Activated T-helper 17 cell treated with anti-CD3 and anti-CD28 coated beads, Interleukin-2, amount 50 U/mL, for 72 hours (primary cell): ENCODE measurements at regions not wholly inside any gene's neighbourhood (a gene's known extent, or its start where the extent isn't known, plus 50 kb on each side); places are given as distances from the start of the nearest gene placed in this dataset.

Experiments
- ATAC-seq: fragments of 150-1000 bp; cut with Tn5 transposase; replicated peaks from 2 replicates; pipeline ENCODE4 v1.10.0; 2021; ENCODE audit warnings: mild to moderate bottlenecking, moderate library complexity
- H3K27ac Mint-ChIP-seq: one replicate; pipeline ENCODE4 v1.8.0; 2022; ENCODE audit warnings: mixed read lengths
- H3K27me3 Mint-ChIP-seq: one replicate; pipeline ENCODE4 v1.8.0; 2022; ENCODE audit warnings: mixed read lengths
- H3K36me3 Mint-ChIP-seq: one replicate; pipeline ENCODE4 v1.8.0; 2022; ENCODE audit warnings: low read depth, mild to moderate bottlenecking, mixed read lengths
- H3K4me1 Mint-ChIP-seq: one replicate; pipeline ENCODE4 v1.8.0; 2022; ENCODE audit warnings: mixed read lengths
- H3K4me3 Mint-ChIP-seq: one replicate; pipeline ENCODE4 v1.8.0; 2022; ENCODE audit warnings: mild to moderate bottlenecking, mixed read lengths
- H3K9me3 Mint-ChIP-seq: one replicate; pipeline ENCODE4 v1.8.0; 2022; ENCODE audit warnings: mixed read lengths

DNA sequence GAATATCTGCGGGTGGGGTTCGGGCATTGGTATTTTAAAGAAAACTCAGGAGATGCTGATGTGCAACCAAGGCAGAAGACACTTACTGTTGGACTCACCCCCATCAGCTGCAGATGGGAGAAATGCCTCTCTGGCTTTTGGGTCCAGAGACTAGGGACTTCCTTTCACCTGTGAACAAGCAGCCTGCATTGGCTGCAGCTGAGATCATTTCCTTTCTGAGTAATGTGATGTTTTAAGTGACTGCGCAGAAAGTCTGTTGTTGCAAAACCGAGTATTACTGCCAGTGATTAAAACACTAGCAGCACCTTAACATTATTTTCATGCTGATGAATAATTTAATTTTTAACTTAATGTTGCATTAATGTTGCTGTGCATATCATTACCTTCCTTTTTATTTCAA, 143.0 kb downstream of the TSN start:
- Mint-ChIP-seq H3K4me1 (no peaks in the 10 kb centered on the region), H3K9me3 (no peaks in the 10 kb centered on the region), H3K36me3 (no peaks in the 10 kb centered on the region), H3K27ac (no peak overlapping the region), H3K27me3 (no peaks in the 10 kb centered on the region), H3K4me3 (no peak overlapping the region)
- no peak for ATAC-seq

DNA sequence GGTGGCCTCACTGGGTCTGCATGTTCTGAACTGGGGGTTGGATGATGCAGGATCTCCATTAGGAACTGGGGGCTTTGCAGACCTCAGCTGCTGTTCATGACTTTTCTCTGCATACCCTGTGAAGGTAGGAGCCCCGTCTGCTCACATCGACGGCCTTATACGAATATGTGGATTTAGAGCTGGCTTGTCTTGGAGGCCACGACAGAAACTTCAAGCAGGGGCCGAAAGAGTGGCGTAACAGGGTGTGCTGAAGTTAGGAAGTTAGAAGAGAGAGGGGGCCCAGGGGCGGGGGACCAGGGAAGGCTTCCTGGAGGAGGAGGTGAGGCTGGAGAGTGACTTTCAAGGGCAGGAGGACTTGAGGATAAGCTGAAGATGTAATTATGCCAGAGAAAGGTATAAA, 144.9 kb downstream of the TSN start:
- Mint-ChIP-seq H3K4me1 (no peaks in the 10 kb centered on the region), H3K4me3 (no peak overlapping the region), H3K27me3 (no peaks in the 10 kb centered on the region), H3K9me3 (no peaks in the 10 kb centered on the region), H3K27ac (no peak overlapping the region), H3K36me3 (no peaks in the 10 kb centered on the region)
- ATAC-seq = no peak

DNA sequence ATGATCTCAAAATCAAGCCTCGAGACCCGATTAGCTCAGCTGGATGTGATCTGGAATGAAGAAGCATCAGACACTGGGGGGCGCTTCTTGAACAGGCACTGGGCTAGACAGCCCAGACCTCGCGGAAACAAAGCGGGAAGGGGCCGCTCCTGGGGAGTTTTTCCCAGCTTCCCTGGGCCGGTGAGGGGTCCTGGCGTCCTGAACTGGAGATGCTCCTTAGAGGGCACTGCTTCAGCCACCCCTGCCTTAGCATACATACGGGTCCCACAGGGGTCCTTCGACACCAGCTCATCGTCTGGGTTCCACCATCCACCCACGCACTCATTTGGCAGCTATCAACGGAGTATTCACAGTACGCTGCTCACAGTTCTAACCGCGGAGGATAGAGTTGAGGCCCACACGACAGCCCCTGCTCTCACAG, 146.7 kb downstream of the TSN start:
- Mint-ChIP-seq H3K27ac (no peak overlapping the region), H3K4me1 (no peaks in the 10 kb centered on the region), H3K9me3 (no peaks in the 10 kb centered on the region), H3K36me3 (no peaks in the 10 kb centered on the region), H3K4me3 (no peak overlapping the region), H3K27me3 (no peaks in the 10 kb centered on the region)
- ATAC-seq = no peak

DNA sequence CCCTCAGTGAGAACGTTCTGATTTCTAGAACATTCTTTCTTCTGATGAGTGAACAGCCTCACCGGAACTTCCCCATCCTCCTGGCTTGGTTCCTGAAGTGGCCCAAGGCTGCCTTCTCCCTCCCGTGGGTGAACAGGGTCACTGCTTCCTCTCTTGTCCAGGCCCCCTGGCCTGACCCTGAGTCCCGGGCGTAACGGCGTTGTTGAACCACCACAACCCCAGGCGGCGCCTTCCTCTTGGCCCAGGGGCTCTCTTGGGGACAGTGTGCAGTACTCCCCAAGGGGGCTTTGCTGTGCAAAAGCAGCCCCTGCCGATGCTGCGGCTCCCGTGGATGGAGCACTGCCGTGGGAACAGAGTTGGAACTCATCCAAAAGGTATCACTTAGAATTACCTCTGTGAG, 147.2 kb downstream of the TSN start:
- Mint-ChIP-seq H3K36me3 (no peaks in the 10 kb centered on the region), H3K9me3 (no peaks in the 10 kb centered on the region), H3K4me1 (no peaks in the 10 kb centered on the region), H3K27ac (no peak overlapping the region), H3K27me3 (no peaks in the 10 kb centered on the region), H3K4me3 (no peak overlapping the region)
- ATAC-seq = no peak

DNA sequence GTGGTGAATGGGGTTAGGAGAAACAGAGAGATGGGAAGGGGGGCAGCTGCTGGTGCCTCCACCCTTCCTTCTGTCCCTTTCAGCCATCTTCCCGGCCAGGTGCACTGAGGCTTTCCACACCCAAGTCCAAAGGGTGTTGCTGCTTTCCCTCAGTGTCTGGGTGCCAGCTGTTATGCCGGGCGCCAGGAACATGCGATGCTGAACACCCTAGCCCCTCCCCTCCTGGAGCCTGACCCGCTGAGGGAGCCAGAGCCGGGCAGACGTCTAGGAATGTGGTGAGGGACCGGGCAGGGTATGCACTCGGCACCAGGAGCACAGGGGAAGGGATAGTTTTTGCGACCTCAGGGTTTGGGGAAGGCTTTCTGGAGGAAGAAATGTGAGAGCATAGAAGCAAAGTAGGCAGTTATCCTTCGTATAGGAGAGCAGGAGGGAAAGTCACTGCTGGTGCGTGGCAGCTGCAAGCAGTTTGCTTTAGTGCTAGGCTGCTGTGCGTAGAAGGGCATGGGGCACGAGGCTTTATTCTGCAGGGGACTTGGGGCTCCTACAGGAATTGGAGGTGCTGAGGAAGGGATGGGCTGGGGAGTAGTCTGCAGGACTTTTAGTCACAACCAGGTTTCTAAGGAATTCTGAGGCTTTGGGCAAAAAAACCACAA, 147.7 kb downstream of the TSN start:
- Mint-ChIP-seq H3K27ac (no peak overlapping the region), H3K36me3 (no peaks in the 10 kb centered on the region), H3K27me3 (no peaks in the 10 kb centered on the region), H3K9me3 (no peaks in the 10 kb centered on the region), H3K4me3 (no peak overlapping the region), H3K4me1 (no peaks in the 10 kb centered on the region)
- no peak for ATAC-seq

GRCh38 chr2:121904656-121905055, 149.2 kb downstream of the TSN start:
- no peak overlapping the region for H3K4me3 Mint-ChIP-seq
- H3K27ac Mint-ChIP-seq = no peak overlapping the region
- no peaks in the 10 kb centered on the region for H3K9me3 Mint-ChIP-seq
- no peaks in the 10 kb centered on the region for H3K27me3 Mint-ChIP-seq
- no peaks in the 10 kb centered on the region for H3K4me1 Mint-ChIP-seq
- no peaks in the 10 kb centered on the region for H3K36me3 Mint-ChIP-seq
- no peak for ATAC-seq

GRCh38 chr2:121905201-121905600, 149.8 kb downstream of the TSN start:
- Mint-ChIP-seq H3K27ac (no peak overlapping the region), H3K36me3 (no peaks in the 10 kb centered on the region), H3K27me3 (no peaks in the 10 kb centered on the region), H3K9me3 (no peaks in the 10 kb centered on the region), H3K4me1 (no peaks in the 10 kb centered on the region), H3K4me3 (no peak overlapping the region)
- no peak for ATAC-seq

DNA sequence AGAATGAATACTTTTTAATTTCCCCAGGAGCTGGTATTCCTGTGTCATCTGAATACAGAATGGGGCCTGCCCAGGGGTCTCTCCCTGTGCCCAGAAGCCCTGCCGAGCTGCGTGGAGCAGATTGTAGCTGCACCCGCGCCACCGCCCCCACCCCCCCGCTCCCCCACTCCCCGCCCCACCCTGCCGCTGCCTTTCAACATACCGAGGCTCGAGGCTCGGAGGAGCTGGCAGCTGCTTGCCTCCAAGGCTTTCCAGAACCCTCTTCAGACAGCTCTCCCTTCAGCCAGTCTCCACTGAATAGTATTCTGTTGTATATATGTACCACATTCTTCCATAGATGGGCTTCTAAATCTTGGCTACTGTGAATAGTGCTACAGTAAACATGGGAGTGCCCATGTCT, 150.7 kb downstream of the TSN start:
- no peak for ATAC-seq
- no peak overlapping the region for H3K27ac Mint-ChIP-seq
- no peaks in the 10 kb centered on the region for H3K9me3 Mint-ChIP-seq

GRCh38 chr2:121907928-121908327, 152.5 kb downstream of the TSN start:
- no peak for ATAC-seq
- H3K4me1 Mint-ChIP-seq = no peaks in the 10 kb centered on the region

More for the DNA sequence above, 150.7 kb downstream of the TSN start:
- Mint-ChIP-seq H3K27me3 (no peaks in the 10 kb centered on the region), H3K4me1 (no peaks in the 10 kb centered on the region), H3K36me3 (no peaks in the 10 kb centered on the region), H3K4me3 (no peak overlapping the region)

GRCh38 chr2:121910139-121910538, 154.7 kb downstream of the TSN start:
- ATAC-seq = no peak
- Mint-ChIP-seq H3K4me1 (no peaks in the 10 kb centered on the region), H3K36me3 (no peaks in the 10 kb centered on the region), H3K27me3 (peaks cover 3% of the 10 kb centered on the region), H3K4me3 (no peak overlapping the region), H3K9me3 (no peaks in the 10 kb centered on the region), H3K27ac (no peak overlapping the region)

More at GRCh38 chr2:121907928-121908327, 152.5 kb downstream of the TSN start:
- H3K4me3 Mint-ChIP-seq = no peak overlapping the region
- H3K36me3 Mint-ChIP-seq = no peaks in the 10 kb centered on the region
- no peak overlapping the region for H3K27ac Mint-ChIP-seq
- no peaks in the 10 kb centered on the region for H3K9me3 Mint-ChIP-seq
- no peaks in the 10 kb centered on the region for H3K27me3 Mint-ChIP-seq

GRCh38 chr2:121911036-121911435, 155.6 kb downstream of the TSN start:
- H3K4me3 Mint-ChIP-seq = no peak overlapping the region
- peaks cover 3% of the 10 kb centered on the region for H3K27me3 Mint-ChIP-seq
- no peak overlapping the region for H3K27ac Mint-ChIP-seq
- ATAC-seq = no peak
- H3K36me3 Mint-ChIP-seq = no peaks in the 10 kb centered on the region
- H3K9me3 Mint-ChIP-seq = no peaks in the 10 kb centered on the region
- no peaks in the 10 kb centered on the region for H3K4me1 Mint-ChIP-seq

- no peaks in the 10 kb centered on the region for H3K36me3 Mint-ChIP-seq
- no peak for ATAC-seq
- peaks cover 6% of the 10 kb centered on the region for H3K27me3 Mint-ChIP-seq
- no peak overlapping the region for H3K27ac Mint-ChIP-seq
- H3K4me3 Mint-ChIP-seq = no peak overlapping the region
- H3K9me3 Mint-ChIP-seq = peaks cover 4% of the 10 kb centered on the region
- no peaks in the 10 kb centered on the region for H3K4me1 Mint-ChIP-seq
Measured at GRCh38 chr2:121917143-121917542, 161.7 kb downstream of the TSN start.

GRCh38 chr2:121918231-121918630, 162.8 kb downstream of the TSN start:
- Mint-ChIP-seq H3K27me3 (peaks cover 6% of the 10 kb centered on the region), H3K36me3 (no peaks in the 10 kb centered on the region), H3K4me3 (no peak overlapping the region), H3K9me3 (peaks cover 6% of the 10 kb centered on the region), H3K4me1 (no peaks in the 10 kb centered on the region), H3K27ac (no peak overlapping the region)
- no peak for ATAC-seq

DNA sequence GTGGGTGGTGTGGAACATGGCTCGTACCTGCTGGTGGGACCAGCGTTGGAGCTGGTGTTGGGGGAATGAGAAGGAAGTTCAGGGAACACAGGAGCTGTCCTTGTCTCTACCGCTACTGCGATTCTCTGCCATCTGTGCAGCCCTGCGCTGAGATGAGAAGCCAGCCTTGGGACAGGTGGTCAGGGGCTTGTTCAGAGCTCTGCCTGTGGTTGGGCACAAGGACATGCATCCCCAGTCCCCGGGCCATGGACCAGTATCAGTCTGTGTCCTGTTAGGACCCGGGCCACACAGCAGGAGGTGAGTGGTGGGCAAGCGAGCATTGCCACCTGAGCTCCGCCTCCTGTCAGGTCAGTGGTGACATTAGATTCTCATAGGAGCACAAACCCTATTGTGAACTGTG, 164.4 kb downstream of the TSN start:
- no peaks in the 10 kb centered on the region for H3K4me1 Mint-ChIP-seq
- peaks cover 10% of the 10 kb centered on the region for H3K9me3 Mint-ChIP-seq
- ATAC-seq = no peak

GRCh38 chr2:121925466-121925865, 170.0 kb downstream of the TSN start:
- no peak for ATAC-seq
- Mint-ChIP-seq H3K4me3 (no peak overlapping the region), H3K27me3 (peaks cover 7% of the 10 kb centered on the region), H3K4me1 (no peaks in the 10 kb centered on the region), H3K27ac (no peak overlapping the region), H3K36me3 (no peaks in the 10 kb centered on the region), H3K9me3 (peaks cover 10% of the 10 kb centered on the region)

More for the DNA sequence above, 164.4 kb downstream of the TSN start:
- H3K4me3 Mint-ChIP-seq = no peak overlapping the region
- H3K27ac Mint-ChIP-seq = no peak overlapping the region
- H3K27me3 Mint-ChIP-seq = peaks cover 6% of the 10 kb centered on the region
- H3K36me3 Mint-ChIP-seq = no peaks in the 10 kb centered on the region

GRCh38 chr2:121943285-121943684, 187.8 kb downstream of the TSN start:
- Mint-ChIP-seq H3K4me1 (no peaks in the 10 kb centered on the region), H3K36me3 (no peaks in the 10 kb centered on the region), H3K27me3 (peaks cover 7% of the 10 kb centered on the region), H3K9me3 (no peaks in the 10 kb centered on the region), H3K4me3 (no peak overlapping the region), H3K27ac (no peak overlapping the region)
- ATAC-seq = no peak
